Thoracic aorta (tissue), 2 donors: ENCODE measurements at regions not wholly inside any gene's neighbourhood (a gene's known extent, or its start where the extent isn't known, plus 50 kb on each side); places are given as distances from the start of the nearest gene placed in this dataset.

Source experiments
- ATAC-seq: fragments of 150-250 bp; one replicate; pipeline ENCODE4 v1.8.0; 2017; ENCODE audit warnings: low read depth; ENCODE audit not compliant: insufficient number of reproducible peaks, low FRiP score
- DNase-seq: peaks from one replicate; pipeline ENCODE4 v3.0.0-alpha.2; 2020; ENCODE audit warnings: low spot score
- H3K27ac ChIP-seq, 2 donors: fragments of 200-600 bp; sonication (generic); 1 replicate in 1 of 2; 2 replicates in 1 of 2; pipeline ENCODE4 v1.5.1; 2016; ENCODE audit warnings: mild to moderate bottlenecking in 2 of 2, moderate library complexity in 2 of 2
- H3K27me3 ChIP-seq: fragments of 200-600 bp; sonication (generic); replicated peaks from 2 replicates; pipeline ENCODE4 v1.6.0; 2016; ENCODE audit warnings: mild to moderate bottlenecking; ENCODE audit not compliant: insufficient read depth
- H3K36me3 ChIP-seq: fragments of 200-600 bp; sonication (generic); one replicate; pipeline ENCODE4 v1.5.1; 2016
- H3K4me1 ChIP-seq, 2 donors: fragments of 200-600 bp; sonication (generic); 1 replicate in 1 of 2; 2 replicates in 1 of 2; pipeline versions ENCODE4 v1.5.1 to v1.6.0; 2016; ENCODE audit warnings: low read depth in 2 of 2, mild to moderate bottlenecking in 1 of 2; ENCODE audit not compliant: control insufficient read depth in 1 of 2
- H3K4me3 ChIP-seq: fragments of 200-600 bp; sonication (generic); 2 replicates; pipeline ENCODE4 v1.5.1; 2016; ENCODE audit warnings: mild to moderate bottlenecking
- H3K9me3 ChIP-seq: fragments of 200-600 bp; sonication (generic); 2 replicates; pipeline ENCODE4 v1.5.1; 2016
- CTCF ChIP-seq: fragments of 200-600 bp; sonication (generic); IDR thresholded peaks from one replicate; pipeline ENCODE4 v1.5.1; 2019; ENCODE audit warnings: antibody characterized with exemption

- ATAC-seq (no peak), DNase-seq (no peak)
- H3K27ac ChIP-seq = no peak overlapping the region
- no peaks in the 10 kb centered on the region for H3K4me1 ChIP-seq
- TF ChIP-seq CTCF = no peak
- H3K4me3 ChIP-seq = no peak overlapping the region
- no peaks in the 10 kb centered on the region for H3K36me3 ChIP-seq
- no peaks in the 10 kb centered on the region for H3K9me3 ChIP-seq
- no peaks in the 10 kb centered on the region for H3K27me3 ChIP-seq
Measured at GRCh38 chr12:13835652-13836051, 145.8 kb downstream of the GRIN2B start.

- DNase-seq (no peak), ATAC-seq (no peak)
- H3K4me1 ChIP-seq = no peaks in the 10 kb centered on the region
- H3K27me3 ChIP-seq = no peaks in the 10 kb centered on the region
- no peak overlapping the region for H3K27ac ChIP-seq
- H3K36me3 ChIP-seq = no peaks in the 10 kb centered on the region
- TF ChIP-seq CTCF = no peak
- no peak overlapping the region for H3K4me3 ChIP-seq
- H3K9me3 ChIP-seq = no peaks in the 10 kb centered on the region
Measured at GRCh38 chr12:13834241-13834640, 147.2 kb downstream of the GRIN2B start.

GRCh38 chr12:13817131-13817530 is 164.3 kb downstream of the GRIN2B start:
- ATAC-seq (no peak), DNase-seq (no peak)

GRCh38 chr12:13816394-13816793 is 165.0 kb downstream of the GRIN2B start:
- H3K27ac ChIP-seq = no peak overlapping the region
- no peak for ATAC-seq
- no peaks in the 10 kb centered on the region for H3K9me3 ChIP-seq
- no peak for DNase-seq
- H3K27me3 ChIP-seq = no peaks in the 10 kb centered on the region
- TF ChIP-seq CTCF = no peak
- H3K4me1 ChIP-seq = no peaks in the 10 kb centered on the region
- H3K36me3 ChIP-seq = no peaks in the 10 kb centered on the region
- no peak overlapping the region for H3K4me3 ChIP-seq

More at GRCh38 chr12:13817131-13817530, 164.3 kb downstream of the GRIN2B start:
- no peaks in the 10 kb centered on the region for H3K9me3 ChIP-seq
- no peaks in the 10 kb centered on the region for H3K36me3 ChIP-seq
- no peaks in the 10 kb centered on the region for H3K4me1 ChIP-seq
- no peak overlapping the region for H3K4me3 ChIP-seq
- TF ChIP-seq CTCF = no peak
- no peaks in the 10 kb centered on the region for H3K27me3 ChIP-seq
- no peak overlapping the region for H3K27ac ChIP-seq

- no peak for ATAC-seq
- H3K27me3 ChIP-seq = no peaks in the 10 kb centered on the region
- no peak for TF ChIP-seq CTCF
Measured at GRCh38 chr12:13812168-13812567, 169.2 kb downstream of the GRIN2B start.

More at GRCh38 chr12:13812168-13812567, 169.2 kb downstream of the GRIN2B start:
- no peak overlapping the region for H3K4me3 ChIP-seq
- H3K4me1 ChIP-seq = no peaks in the 10 kb centered on the region
- no peaks in the 10 kb centered on the region for H3K9me3 ChIP-seq
- H3K27ac ChIP-seq = no peak overlapping the region
- no peak for DNase-seq
- no peaks in the 10 kb centered on the region for H3K36me3 ChIP-seq
